HCT116 (cell line): ENCODE measurements at regions not wholly inside any gene's neighbourhood (a gene's known extent, or its start where the extent isn't known, plus 50 kb on each side); places are given as distances from the start of the nearest gene placed in this dataset.

Source experiments
- CEBPB ChIP-seq: IDR thresholded peaks from 2 replicates; pipeline ENCODE4 v1.6.1; 2012; ENCODE audit warnings: low read depth
- POLR2A ChIP-seq: IDR thresholded peaks from 2 replicates; pipeline ENCODE4 v1.7.0; 2011; ENCODE audit warnings: borderline replicate concordance; ENCODE audit not compliant: insufficient read depth, insufficient read length; ENCODE audit errors: extremely low read depth
- SP1 ChIP-seq: IDR thresholded peaks from 2 replicates; pipeline ENCODE4 v1.6.1; 2012; ENCODE audit warnings: low read depth
- SRF ChIP-seq: IDR thresholded peaks from 2 replicates; pipeline ENCODE4 v1.6.1; 2012; ENCODE audit warnings: low read depth
- TCF7L2 ChIP-seq: IDR thresholded peaks from 2 replicates; pipeline ENCODE4 v1.7.0; 2011; ENCODE audit warnings: borderline replicate concordance, inconsistent platforms; ENCODE audit not compliant: insufficient read depth, insufficient read length; ENCODE audit errors: extremely low read depth
- ZNF274 ChIP-seq: fragments of 200-500 bp; sonication (Bioruptor generic); IDR thresholded peaks from 2 replicates; pipeline ENCODE4 v1.6.1; 2014; ENCODE audit warnings: mild to moderate bottlenecking, low read depth, low read length, inconsistent platforms
- TF ChIP-seq, protein P1 (sequence below), 3 experiments: fragments of 200-600 bp in 1 of 3; sonication (generic) in 1 of 3; IDR thresholded peaks in 2 of 3; conservative IDR thresholded peaks in 1 of 3; 2 replicates each; pipeline ENCODE4 v1.5.1; 2012 to 2017; ENCODE audit warnings: low read depth in 2 of 3, low read length in 2 of 3, antibody characterized with exemption in 1 of 3, borderline replicate concordance in 1 of 3, control low read depth in 1 of 3, mild to moderate bottlenecking in 1 of 3, mixed read lengths in 1 of 3, mixed run types in 1 of 3, moderate library complexity in 1 of 3; ENCODE audit not compliant: insufficient read depth in 1 of 3
- TF ChIP-seq, protein P2 (sequence below): IDR thresholded peaks from 2 replicates; pipeline ENCODE4 v1.6.1; 2012; ENCODE audit warnings: low read depth

DNA sequence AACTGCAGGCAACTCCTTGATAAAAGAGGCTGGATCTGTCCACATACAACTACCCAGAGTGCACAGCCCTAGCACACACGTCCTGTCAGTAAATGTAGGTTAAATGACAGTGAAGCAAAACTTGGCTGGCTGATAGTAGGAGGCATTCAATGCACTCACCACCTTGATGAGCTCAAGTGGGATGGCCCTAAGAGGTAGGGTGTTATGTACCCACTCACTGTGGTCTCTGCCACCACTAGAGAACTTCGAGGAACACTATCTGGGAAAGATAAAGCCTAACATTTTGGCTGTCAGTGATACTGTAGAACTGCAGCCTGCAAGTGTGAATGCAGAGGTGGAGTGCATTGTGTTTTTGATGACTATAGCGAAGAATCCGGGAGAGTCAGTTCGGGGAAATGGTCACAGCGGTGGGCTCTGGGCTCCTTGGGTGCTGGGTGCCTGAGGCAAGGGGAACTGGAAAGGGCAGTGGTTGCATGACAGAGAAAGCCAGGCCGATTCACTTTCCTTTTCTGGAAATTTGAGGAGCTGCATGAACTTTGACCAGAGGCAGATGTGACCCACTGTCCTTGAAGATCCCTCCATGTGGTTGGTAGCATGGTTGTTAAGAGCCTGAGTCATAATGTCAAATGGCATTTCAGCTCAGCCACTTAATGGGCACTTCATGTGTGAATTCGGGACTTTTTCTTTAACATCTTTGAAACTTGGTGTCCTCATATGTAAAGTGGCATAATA lies 93.1 kb upstream of the ZPBP start:
- TF ChIP-seq CEBPB: no peak
- no peak for TF ChIP-seq POLR2A
- TF ChIP-seq, protein P1, sequence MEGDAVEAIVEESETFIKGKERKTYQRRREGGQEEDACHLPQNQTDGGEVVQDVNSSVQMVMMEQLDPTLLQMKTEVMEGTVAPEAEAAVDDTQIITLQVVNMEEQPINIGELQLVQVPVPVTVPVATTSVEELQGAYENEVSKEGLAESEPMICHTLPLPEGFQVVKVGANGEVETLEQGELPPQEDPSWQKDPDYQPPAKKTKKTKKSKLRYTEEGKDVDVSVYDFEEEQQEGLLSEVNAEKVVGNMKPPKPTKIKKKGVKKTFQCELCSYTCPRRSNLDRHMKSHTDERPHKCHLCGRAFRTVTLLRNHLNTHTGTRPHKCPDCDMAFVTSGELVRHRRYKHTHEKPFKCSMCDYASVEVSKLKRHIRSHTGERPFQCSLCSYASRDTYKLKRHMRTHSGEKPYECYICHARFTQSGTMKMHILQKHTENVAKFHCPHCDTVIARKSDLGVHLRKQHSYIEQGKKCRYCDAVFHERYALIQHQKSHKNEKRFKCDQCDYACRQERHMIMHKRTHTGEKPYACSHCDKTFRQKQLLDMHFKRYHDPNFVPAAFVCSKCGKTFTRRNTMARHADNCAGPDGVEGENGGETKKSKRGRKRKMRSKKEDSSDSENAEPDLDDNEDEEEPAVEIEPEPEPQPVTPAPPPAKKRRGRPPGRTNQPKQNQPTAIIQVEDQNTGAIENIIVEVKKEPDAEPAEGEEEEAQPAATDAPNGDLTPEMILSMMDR (IDR thresholded peaks at IDR 0.05 in 2 of 3, conservative IDR thresholded peaks at IDR 0.05 in 1 of 3; ENCODE audit: borderline replicate concordance in 1 of 3, insufficient read depth in 1 of 3, low read depth in 2 of 3, low read length in 2 of 3): no peak
- TF ChIP-seq SRF: no peak
- TF ChIP-seq, protein P2, sequence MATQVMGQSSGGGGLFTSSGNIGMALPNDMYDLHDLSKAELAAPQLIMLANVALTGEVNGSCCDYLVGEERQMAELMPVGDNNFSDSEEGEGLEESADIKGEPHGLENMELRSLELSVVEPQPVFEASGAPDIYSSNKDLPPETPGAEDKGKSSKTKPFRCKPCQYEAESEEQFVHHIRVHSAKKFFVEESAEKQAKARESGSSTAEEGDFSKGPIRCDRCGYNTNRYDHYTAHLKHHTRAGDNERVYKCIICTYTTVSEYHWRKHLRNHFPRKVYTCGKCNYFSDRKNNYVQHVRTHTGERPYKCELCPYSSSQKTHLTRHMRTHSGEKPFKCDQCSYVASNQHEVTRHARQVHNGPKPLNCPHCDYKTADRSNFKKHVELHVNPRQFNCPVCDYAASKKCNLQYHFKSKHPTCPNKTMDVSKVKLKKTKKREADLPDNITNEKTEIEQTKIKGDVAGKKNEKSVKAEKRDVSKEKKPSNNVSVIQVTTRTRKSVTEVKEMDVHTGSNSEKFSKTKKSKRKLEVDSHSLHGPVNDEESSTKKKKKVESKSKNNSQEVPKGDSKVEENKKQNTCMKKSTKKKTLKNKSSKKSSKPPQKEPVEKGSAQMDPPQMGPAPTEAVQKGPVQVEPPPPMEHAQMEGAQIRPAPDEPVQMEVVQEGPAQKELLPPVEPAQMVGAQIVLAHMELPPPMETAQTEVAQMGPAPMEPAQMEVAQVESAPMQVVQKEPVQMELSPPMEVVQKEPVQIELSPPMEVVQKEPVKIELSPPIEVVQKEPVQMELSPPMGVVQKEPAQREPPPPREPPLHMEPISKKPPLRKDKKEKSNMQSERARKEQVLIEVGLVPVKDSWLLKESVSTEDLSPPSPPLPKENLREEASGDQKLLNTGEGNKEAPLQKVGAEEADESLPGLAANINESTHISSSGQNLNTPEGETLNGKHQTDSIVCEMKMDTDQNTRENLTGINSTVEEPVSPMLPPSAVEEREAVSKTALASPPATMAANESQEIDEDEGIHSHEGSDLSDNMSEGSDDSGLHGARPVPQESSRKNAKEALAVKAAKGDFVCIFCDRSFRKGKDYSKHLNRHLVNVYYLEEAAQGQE: no peak
- no peak for TF ChIP-seq ZNF274
- no peak for TF ChIP-seq TCF7L2
- no peak for TF ChIP-seq SP1
